ENCODE measurements at regions not wholly inside any gene's neighbourhood (a gene's known extent, or its start where the extent isn't known, plus 50 kb on each side); places are given as distances from the start of the nearest gene placed in this dataset.

DNA sequence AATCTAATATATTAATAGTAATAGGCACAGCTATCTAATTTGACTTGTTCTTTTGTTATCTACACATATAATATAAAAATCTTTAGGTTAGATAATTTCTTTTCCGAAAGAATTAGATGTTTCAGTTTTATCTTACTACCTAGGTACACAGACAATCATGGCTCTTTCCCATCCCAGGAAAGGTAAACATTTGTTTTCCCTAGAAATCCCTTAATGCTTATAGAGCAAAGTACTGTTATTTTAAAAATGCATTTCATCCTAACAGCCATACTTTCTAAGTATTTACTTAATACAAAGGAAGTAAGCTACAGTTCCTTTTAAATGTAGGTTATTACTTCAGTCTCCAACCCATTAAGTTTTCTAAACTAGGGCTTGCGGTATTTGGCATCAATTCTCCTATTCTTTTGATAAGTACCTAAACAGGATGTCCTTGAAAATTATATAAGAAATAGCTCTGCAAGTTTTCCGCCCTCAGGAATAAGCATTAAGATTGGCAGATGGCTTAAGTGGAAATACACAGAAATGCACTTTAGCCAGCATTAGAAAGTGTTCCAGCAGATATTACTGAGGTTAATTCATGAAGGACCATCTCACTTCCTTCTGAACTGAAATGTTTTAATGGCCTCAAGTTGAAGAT lies 616.2 kb upstream of the SPRY2 start:
- no peaks in the 10 kb centered on the region for H3K9me3 ChIP-seq (ENCODE audit: control insufficient read depth, insufficient read depth, low read length)
- H3K27ac ChIP-seq (ENCODE audit: insufficient read depth, low read length) = no peak overlapping the region
- H3K4ac ChIP-seq (ENCODE audit: low read depth, low read length) = no peak overlapping the region
- no peaks in the 10 kb centered on the region for H3K79me1 ChIP-seq (ENCODE audit: low read depth in 1 of 2, low read length in 2 of 2)
- H3K9me1 ChIP-seq (ENCODE audit: insufficient read depth, low read length) = no peaks in the 10 kb centered on the region
- dilution Hi-C loops (cut with HindIII; ENCODE audit: low sequenced_read_pairs, unreplicated experiment) (no loop called here), in situ Hi-C loops (cut with MboI; ENCODE audit: low sequenced_read_pairs) (no loop called here), intact Hi-C loops (cut with micrococcal nuclease) (no loop called here)
- no peak overlapping the region for H3K14ac ChIP-seq (replicated peaks; ENCODE audit: low read depth, low read length)
- no peak overlapping the region for H3K23ac ChIP-seq (ENCODE audit: low read depth, low read length)
- no peaks in the 10 kb centered on the region for H3K36me3 ChIP-seq (ENCODE audit: control insufficient read depth, insufficient read depth, low read length)
- no peak overlapping the region for H2BK15ac ChIP-seq (ENCODE audit: low read depth, low read length)
- H3K4me1 ChIP-seq (ENCODE audit: control insufficient read depth, insufficient read depth, low read length) = no peaks in the 10 kb centered on the region
- H2AK9ac ChIP-seq (replicated peaks; ENCODE audit: low read depth, low read length, poor library complexity) = no peak overlapping the region
- H2BK20ac ChIP-seq (ENCODE audit: low read depth, low read length) = no peak overlapping the region
- H3K4me2 ChIP-seq (ENCODE audit: low read depth, low read length) = no peak overlapping the region
- no CpG with 5 or more reads among the region's 3 CpGs for WGBS, 2 experiments (ENCODE audit: extremely low coverage in 2 of 2, insufficient read length in 1 of 2)
- H3K56ac ChIP-seq (ENCODE audit: extremely low read depth, insufficient read depth, low read length) = no peak overlapping the region
- no peaks in the 10 kb centered on the region for H3K27me3 ChIP-seq (ENCODE audit: control insufficient read depth, insufficient read depth, low read length)
- H2AFZ ChIP-seq (replicated peaks; ENCODE audit: low read length, poor library complexity) = no peak overlapping the region
- no peak overlapping the region for H4K5ac ChIP-seq (ENCODE audit: low read depth, low read length)
- no peak overlapping the region for H4K91ac ChIP-seq (ENCODE audit: insufficient read depth, low read depth, low read length)
- H4K8ac ChIP-seq (ENCODE audit: low read depth in 2 of 2, low read length in 2 of 2) = no peak overlapping the region
- no peak overlapping the region for H3K9ac ChIP-seq (ENCODE audit: low read depth, low read length)
- ChIA-PET CTCF (no interaction called here), POLR2A (ENCODE audit: unreplicated experiment) (no interaction called here)
- BruUV-seq (replicated peaks) = no TSS peak
- H2BK5ac ChIP-seq (ENCODE audit: low read depth, low read length, poor library complexity, severe bottlenecking) = no peak overlapping the region
- H2AK5ac ChIP-seq (ENCODE audit: low read depth, low read length) = no peak overlapping the region
- no peak overlapping the region for H3K4me3 ChIP-seq (ENCODE audit: insufficient read depth, low read depth, low read length)
- H4K20me1 ChIP-seq (ENCODE audit: insufficient read depth, low read length) = no peaks in the 10 kb centered on the region
- no peak for DNase-seq
- ATAC-seq (ENCODE audit: low read depth) = no peak
- TF ChIP-seq USF2 (IDR thresholded peaks at IDR 0.05; ENCODE audit: low read depth, low read length) = no peak
- TF ChIP-seq, protein P1, sequence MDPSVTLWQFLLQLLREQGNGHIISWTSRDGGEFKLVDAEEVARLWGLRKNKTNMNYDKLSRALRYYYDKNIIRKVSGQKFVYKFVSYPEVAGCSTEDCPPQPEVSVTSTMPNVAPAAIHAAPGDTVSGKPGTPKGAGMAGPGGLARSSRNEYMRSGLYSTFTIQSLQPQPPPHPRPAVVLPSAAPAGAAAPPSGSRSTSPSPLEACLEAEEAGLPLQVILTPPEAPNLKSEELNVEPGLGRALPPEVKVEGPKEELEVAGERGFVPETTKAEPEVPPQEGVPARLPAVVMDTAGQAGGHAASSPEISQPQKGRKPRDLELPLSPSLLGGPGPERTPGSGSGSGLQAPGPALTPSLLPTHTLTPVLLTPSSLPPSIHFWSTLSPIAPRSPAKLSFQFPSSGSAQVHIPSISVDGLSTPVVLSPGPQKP (IDR thresholded peaks at IDR 0.05; ENCODE audit: borderline replicate concordance, low read depth, low read length) = no peak
- H2BK120ac ChIP-seq (ENCODE audit: low read depth, low read length) = no peak overlapping the region
- no peak overlapping the region for H3K18ac ChIP-seq (ENCODE audit: low read depth, low read length)

All from IMR-90 (cell line).